PC-3 (cell line): ENCODE measurements at regions not wholly inside any gene's neighbourhood (a gene's known extent, or its start where the extent isn't known, plus 50 kb on each side); places are given as distances from the start of the nearest gene placed in this dataset.

Experiments
- EZH2 ChIP-seq: fragments of 300-600 bp; sonication (generic); IDR thresholded peaks from one replicate; pipeline ENCODE4 v1.6.1; 2017; ENCODE audit warnings: antibody characterized with exemption, mild to moderate bottlenecking, low read length; ENCODE audit not compliant: unreplicated experiment
- TF ChIP-seq, protein P1 (sequence below): fragments of 300-600 bp; sonication (generic); conservative IDR thresholded peaks from 2 replicates; pipeline ENCODE4 v1.5.1; 2017; ENCODE audit warnings: antibody characterized with exemption, low read depth, mild to moderate bottlenecking, low read length

DNA sequence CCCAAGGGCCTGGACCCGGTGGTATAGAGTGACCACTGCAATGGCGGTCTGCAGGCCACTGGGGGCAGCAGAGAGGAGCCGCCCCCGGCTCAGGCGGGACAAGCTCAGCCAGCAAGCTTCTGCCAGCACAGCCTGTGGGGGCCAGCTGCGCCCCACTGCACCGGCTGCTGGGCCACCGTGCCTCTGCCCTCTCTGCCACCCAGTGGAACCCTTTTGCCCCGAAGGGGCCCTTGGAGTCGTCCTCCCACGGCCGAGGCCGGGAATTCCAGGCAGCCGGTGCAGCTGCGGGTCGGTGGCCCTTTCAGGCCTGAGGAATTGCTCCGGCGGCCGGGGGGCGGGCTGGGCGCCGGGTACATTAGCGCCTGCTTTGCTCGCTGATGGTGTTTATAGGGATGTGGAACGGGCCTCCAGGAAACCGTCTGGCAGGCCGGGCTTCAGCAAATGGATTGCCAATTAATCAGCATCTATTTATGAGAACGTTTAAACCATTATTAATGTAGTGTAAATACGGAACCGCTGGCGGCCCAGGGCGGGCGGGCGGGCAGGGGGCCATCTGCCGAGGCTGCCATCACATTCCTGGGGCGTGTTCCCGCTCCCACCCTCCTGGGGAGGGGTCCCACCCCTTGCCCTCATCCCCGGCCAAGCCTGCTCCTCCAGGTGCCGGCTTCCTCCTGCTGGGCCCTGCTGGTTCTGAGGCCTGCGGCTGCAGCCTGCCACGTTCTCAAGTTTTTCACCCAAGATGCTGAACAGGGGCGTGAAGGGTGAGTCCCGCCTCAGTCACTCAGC lies 127.4 kb downstream of the BARX1 start:
- TF ChIP-seq, protein P1, sequence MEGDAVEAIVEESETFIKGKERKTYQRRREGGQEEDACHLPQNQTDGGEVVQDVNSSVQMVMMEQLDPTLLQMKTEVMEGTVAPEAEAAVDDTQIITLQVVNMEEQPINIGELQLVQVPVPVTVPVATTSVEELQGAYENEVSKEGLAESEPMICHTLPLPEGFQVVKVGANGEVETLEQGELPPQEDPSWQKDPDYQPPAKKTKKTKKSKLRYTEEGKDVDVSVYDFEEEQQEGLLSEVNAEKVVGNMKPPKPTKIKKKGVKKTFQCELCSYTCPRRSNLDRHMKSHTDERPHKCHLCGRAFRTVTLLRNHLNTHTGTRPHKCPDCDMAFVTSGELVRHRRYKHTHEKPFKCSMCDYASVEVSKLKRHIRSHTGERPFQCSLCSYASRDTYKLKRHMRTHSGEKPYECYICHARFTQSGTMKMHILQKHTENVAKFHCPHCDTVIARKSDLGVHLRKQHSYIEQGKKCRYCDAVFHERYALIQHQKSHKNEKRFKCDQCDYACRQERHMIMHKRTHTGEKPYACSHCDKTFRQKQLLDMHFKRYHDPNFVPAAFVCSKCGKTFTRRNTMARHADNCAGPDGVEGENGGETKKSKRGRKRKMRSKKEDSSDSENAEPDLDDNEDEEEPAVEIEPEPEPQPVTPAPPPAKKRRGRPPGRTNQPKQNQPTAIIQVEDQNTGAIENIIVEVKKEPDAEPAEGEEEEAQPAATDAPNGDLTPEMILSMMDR: peak; percentile 66
- TF ChIP-seq EZH2: no peak
